ENCODE measurements at regions not wholly inside any gene's neighbourhood (a gene's known extent, or its start where the extent isn't known, plus 50 kb on each side); places are given as distances from the start of the nearest gene placed in this dataset.

- Mint-ChIP-seq H3K4me1 (peaks cover 32% of the 10 kb centered on the region), H3K27me3 (ENCODE audit: low read depth) (no peaks in the 10 kb centered on the region), H3K9me3 (no peaks in the 10 kb centered on the region), H3K27ac (no peak overlapping the region), H3K36me3 (peaks cover 16% of the 10 kb centered on the region), H3K4me3 (no peak overlapping the region)
- TF ChIP-seq EMX1 (CRISPR knock-in tag; IDR thresholded peaks at IDR 0.05) (no peak), ZNF121 (CRISPR knock-in tag; IDR thresholded peaks at IDR 0.05) (peak; percentile 53; the same call in 1 of the 2 replicates)
- DNase-seq (ENCODE audit: low spot score): no peak
- no peak for ATAC-seq
- POLR2A ChIA-PET: interaction anchor here (0.8 kb wide), 1 partner anchor 37 kb away, joined by 10 read pairs; no protein-coding TSS in a partner anchor
- CTCF ChIA-PET: interaction anchor here (1.2 to 2.2 kb wide), 4 partner anchors 14 to 20 kb away, joined by 3 to 8 read pairs (median 6); no protein-coding TSS in a partner anchor
Observed at GRCh38 chr12:125217308-125217707, 152.1 kb downstream of the AACS start.

- H3K4me1 Mint-ChIP-seq: peaks cover 31% of the 10 kb centered on the region
- H3K27ac Mint-ChIP-seq: no peak overlapping the region
Observed at GRCh38 chr12:125218952-125219351, 153.7 kb downstream of the AACS start.

More at GRCh38 chr12:125218952-125219351, 153.7 kb downstream of the AACS start:
- no peaks in the 10 kb centered on the region for H3K9me3 Mint-ChIP-seq
- no peak for ATAC-seq
- TF ChIP-seq, protein P1, sequence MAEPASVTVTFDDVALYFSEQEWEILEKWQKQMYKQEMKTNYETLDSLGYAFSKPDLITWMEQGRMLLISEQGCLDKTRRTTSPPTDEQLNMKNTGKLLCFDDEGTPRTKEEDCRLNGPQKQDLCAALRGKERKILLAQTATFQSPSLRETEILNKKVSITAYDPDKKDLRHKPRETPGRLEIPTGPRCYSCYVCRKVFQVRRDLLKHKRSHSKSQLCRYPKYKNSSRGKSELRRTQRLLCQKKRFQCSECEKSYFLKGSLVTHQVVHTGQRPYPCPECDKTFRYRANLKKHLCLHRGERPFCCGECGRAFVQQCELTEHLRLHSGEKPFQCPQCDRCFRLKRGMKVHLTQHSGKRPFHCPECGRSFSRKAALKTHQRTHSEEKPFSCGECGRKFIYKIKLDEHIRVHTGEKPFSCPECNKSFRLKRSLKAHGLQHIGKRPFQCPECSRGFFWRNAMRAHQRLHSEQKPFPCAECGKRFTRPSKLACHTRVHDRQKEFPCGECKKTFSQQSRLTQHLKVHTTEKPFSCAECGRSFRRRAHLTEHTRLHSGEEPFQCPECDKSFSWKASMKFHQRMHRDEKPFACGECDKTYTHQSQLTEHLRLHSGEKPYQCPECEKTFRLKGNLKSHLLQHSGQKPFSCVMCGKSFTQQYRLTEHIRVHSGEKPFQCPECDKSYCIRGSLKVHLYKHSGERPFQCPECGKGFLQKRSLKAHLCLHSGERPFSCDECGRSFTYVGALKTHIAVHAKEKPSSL (CRISPR knock-in tag; conservative IDR thresholded peaks at IDR 0.05): no peak
- TF ChIP-seq SMAD4 (CRISPR knock-in tag; IDR thresholded peaks at IDR 0.05) (no peak), KAT7 (CRISPR knock-in tag; IDR thresholded peaks at IDR 0.05; ENCODE audit: borderline replicate concordance) (no peak), TEAD1 (CRISPR knock-in tag; IDR thresholded peaks at IDR 0.05) (no peak), FOXP4 (CRISPR knock-in tag; IDR thresholded peaks at IDR 0.05) (no peak), FOXK1 (CRISPR knock-in tag; IDR thresholded peaks at IDR 0.05) (no peak), CREB1 (CRISPR knock-in tag; IDR thresholded peaks at IDR 0.05) (no peak), NFATC4 (CRISPR knock-in tag; IDR thresholded peaks at IDR 0.05) (no peak), ZNF671 (CRISPR knock-in tag; IDR thresholded peaks at IDR 0.05) (no peak), RELA (CRISPR knock-in tag; IDR thresholded peaks at IDR 0.05; ENCODE audit: borderline replicate concordance) (no peak), JAZF1 (CRISPR knock-in tag; IDR thresholded peaks at IDR 0.05) (no peak), FOXJ3 (CRISPR knock-in tag; IDR thresholded peaks at IDR 0.05; ENCODE audit: borderline replicate concordance) (no peak)
- TF ChIP-seq, protein P2, sequence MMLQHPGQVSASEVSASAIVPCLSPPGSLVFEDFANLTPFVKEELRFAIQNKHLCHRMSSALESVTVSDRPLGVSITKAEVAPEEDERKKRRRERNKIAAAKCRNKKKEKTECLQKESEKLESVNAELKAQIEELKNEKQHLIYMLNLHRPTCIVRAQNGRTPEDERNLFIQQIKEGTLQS (CRISPR knock-in tag; conservative IDR thresholded peaks at IDR 0.05): no peak
- TF ChIP-seq, protein P3, sequence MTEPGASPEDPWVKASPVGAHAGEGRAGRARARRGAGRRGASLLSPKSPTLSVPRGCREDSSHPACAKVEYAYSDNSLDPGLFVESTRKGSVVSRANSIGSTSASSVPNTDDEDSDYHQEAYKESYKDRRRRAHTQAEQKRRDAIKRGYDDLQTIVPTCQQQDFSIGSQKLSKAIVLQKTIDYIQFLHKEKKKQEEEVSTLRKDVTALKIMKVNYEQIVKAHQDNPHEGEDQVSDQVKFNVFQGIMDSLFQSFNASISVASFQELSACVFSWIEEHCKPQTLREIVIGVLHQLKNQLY (CRISPR knock-in tag; IDR thresholded peaks at IDR 0.05): no peak
- TF ChIP-seq, protein P4, sequence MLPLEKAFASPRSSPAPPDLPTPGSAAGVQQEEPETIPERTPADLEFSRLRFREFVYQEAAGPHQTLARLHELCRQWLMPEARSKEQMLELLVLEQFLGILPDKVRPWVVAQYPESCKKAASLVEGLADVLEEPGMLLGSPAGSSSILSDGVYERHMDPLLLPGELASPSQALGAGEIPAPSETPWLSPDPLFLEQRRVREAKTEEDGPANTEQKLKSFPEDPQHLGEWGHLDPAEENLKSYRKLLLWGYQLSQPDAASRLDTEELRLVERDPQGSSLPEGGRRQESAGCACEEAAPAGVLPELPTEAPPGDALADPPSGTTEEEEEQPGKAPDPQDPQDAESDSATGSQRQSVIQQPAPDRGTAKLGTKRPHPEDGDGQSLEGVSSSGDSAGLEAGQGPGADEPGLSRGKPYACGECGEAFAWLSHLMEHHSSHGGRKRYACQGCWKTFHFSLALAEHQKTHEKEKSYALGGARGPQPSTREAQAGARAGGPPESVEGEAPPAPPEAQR (CRISPR knock-in tag; IDR thresholded peaks at IDR 0.05): no peak
- POLR2A ChIA-PET: no interaction called here
- peaks cover 25% of the 10 kb centered on the region for H3K36me3 Mint-ChIP-seq
- H3K4me3 Mint-ChIP-seq: no peak overlapping the region
- CTCF ChIA-PET: interaction anchor here (0.6 to 2.4 kb wide), 4 partner anchors 18 to 667 kb away, joined by 3 to 11 read pairs (median 4); no protein-coding TSS in a partner anchor
- no peak for DNase-seq (ENCODE audit: low spot score)
- no peaks in the 10 kb centered on the region for H3K27me3 Mint-ChIP-seq (ENCODE audit: low read depth)
